ENCODE measurements at regions not wholly inside any gene's neighbourhood (a gene's known extent, or its start where the extent isn't known, plus 50 kb on each side); places are given as distances from the start of the nearest gene placed in this dataset.
"Not testable (repeated sequence)": the region's sequence is repeated elsewhere in the genome, so short reads cannot be mapped to it uniquely, and the experiment has no call there.

DNA sequence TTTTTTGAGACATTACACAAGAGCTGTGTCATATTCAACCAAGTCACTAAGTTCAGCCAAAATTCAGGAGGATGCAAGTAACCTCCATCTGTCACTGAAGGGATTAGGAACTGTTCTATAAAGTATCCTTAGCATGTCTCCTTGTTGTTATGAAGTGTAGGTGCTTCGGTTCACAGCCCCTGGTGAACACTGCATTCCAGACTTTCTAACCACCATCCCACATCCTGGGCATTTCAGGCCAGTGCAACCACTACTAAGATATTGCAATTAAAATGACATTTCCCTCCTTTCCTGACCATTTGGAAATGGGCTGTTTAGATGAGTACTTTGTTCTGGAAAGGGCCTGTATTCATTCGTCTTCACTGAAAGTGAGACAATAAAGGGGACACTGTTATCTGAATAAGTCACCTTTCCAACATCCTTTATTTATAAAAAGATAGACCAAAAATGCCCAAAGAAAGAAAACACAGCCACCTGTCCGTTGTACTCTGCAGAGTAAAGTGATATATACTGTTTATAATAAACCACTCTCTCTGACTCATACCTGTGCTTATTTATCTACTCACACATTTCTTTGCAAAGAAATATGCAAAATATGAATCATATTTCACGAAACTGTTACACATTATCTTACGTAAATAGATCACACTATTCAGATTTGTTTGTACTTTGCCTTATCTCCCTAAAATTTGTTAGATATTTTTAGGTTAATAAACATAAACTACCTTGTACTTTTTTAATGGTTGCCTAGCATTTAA lies 861.9 kb downstream of the CDH18 start:
- DNase-seq, result no peak
- H3K36me3 ChIP-seq, result no peaks in the 10 kb centered on the region
- no peak overlapping the region for H3K27ac ChIP-seq
- H3K27me3 ChIP-seq, result no peaks in the 10 kb centered on the region
- no peaks in the 10 kb centered on the region for H3K9me3 ChIP-seq
- TF ChIP-seq, protein P1, sequence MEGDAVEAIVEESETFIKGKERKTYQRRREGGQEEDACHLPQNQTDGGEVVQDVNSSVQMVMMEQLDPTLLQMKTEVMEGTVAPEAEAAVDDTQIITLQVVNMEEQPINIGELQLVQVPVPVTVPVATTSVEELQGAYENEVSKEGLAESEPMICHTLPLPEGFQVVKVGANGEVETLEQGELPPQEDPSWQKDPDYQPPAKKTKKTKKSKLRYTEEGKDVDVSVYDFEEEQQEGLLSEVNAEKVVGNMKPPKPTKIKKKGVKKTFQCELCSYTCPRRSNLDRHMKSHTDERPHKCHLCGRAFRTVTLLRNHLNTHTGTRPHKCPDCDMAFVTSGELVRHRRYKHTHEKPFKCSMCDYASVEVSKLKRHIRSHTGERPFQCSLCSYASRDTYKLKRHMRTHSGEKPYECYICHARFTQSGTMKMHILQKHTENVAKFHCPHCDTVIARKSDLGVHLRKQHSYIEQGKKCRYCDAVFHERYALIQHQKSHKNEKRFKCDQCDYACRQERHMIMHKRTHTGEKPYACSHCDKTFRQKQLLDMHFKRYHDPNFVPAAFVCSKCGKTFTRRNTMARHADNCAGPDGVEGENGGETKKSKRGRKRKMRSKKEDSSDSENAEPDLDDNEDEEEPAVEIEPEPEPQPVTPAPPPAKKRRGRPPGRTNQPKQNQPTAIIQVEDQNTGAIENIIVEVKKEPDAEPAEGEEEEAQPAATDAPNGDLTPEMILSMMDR (IDR thresholded peaks at IDR 0.05), result no peak
- TF ChIP-seq POLR2A (IDR thresholded peaks at IDR 0.05), result no peak
- H3K4me1 ChIP-seq, result no peaks in the 10 kb centered on the region
- H3K4me3 ChIP-seq, result no peak overlapping the region

DNA sequence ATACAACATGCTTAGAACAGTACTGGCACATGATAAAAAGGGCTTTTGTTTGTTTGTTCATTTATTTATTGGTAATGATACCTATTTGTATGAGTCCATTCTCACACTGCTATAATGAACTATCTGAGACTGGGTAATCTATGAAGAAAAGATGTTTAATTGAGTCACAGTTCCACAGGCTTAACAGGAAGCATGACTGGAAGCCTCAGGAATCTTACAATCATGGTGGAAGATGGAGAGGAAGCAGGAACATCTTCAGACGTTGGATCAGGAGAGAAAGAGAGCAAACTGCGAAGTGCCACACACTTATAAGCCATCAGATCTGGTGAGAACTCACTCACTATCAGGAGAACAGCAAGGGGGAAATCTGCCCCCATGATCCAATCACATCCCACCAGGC lies 847.7 kb downstream of the CDH18 start:
- DNase-seq, result no peak
- Histone ChIP-seq H3K36me3 (no peaks in the 10 kb centered on the region), H3K4me3 (no peak overlapping the region), H3K4me1 (no peaks in the 10 kb centered on the region), H3K9me3 (no peaks in the 10 kb centered on the region), H3K27ac (no peak overlapping the region), H3K27me3 (no peaks in the 10 kb centered on the region)
- TF ChIP-seq, protein P1 (IDR thresholded peaks at IDR 0.05), result no peak
- no peak for TF ChIP-seq POLR2A (IDR thresholded peaks at IDR 0.05)

DNA sequence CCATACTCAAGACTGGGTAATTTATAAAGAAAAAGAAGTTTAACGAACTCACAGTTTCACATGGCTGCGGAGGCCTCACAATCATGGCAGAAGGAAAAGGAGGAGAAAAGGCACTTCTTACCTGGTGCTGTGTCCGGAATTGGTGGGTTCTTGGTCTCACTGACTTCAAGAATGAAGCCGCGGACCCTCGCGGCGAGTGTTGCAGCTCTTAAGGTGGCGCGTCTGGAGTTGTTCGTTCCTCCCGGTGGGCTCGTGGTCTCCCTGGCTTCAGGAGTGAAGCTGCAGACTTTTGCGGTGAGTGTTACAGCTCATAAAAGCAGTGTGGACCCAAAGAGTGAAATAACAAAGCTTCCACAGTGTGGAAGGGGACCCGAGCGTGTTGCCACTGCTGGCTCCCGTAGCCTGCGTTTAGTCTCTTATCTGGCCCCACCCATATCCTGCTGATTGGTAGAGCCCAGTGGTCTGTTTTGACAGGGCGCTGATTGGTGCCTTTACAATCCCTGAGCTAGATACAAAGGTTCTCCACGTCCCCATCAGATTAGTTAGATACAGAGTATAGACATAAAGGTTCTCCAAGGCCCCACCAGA lies 846.0 kb downstream of the CDH18 start:
- H3K9me3 ChIP-seq, H3K4me3 ChIP-seq, H3K27me3 ChIP-seq, H3K27ac ChIP-seq, H3K36me3 ChIP-seq, H3K4me1 ChIP-seq, DNase-seq: not testable (repeated sequence)

DNA sequence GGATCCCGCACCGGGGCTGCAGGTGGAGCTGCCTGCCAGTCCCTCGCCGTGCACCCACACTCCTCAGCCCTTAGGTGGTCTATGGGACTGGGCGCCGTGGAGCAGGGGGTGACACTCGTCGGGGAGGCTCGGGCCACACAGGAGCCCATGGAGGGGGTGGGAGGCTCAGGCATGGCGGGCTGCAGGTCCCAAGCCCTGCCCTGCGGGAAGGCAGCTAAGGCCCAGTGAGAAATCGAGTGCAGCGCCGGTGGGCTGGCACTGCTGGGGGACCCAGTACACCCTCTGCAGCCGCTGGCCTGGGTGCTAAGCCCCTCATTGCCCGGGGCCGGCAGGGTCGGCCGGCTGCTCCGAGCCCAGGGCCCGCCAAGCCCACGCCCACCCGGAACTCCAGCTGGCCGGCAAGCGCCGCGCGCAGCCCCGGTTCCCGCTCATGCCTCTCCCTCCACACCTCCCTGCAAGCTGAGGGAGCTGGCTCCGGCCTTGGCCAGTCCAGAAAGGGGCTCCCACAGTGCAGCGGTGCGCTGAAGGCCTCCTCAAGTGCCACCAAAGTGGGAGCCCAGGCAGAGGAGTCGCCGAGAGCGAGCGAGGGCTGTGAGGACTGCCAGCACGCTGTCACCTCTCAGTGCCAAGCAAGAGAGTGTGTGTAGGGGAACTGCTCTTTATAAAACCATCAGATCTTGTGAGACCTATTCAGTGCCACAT lies 845.1 kb downstream of the CDH18 start:
- not testable (repeated sequence) for H3K36me3 ChIP-seq, H3K9me3 ChIP-seq, H3K4me1 ChIP-seq, DNase-seq, H3K27ac ChIP-seq, H3K27me3 ChIP-seq, H3K4me3 ChIP-seq

DNA sequence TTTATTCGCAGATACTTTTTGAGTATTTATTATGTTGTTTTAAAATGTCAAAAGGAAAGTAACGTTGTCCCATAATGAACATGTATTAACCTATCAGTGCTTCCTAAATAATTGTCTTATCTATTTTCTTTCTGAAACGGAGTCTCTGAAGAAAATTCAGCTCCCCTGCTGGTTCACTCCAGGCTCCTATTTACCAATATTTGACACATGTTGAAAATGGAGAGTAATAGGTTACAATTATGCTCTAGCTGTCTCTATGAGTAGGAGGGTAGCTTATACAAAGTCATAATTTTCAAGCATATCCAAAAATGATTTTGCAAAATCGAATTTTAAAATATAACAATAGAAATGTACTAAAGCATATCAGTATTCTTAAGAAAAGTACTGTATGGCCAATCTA lies 844.1 kb downstream of the CDH18 start:
- Histone ChIP-seq H3K36me3 (no peaks in the 10 kb centered on the region), H3K4me1 (no peaks in the 10 kb centered on the region), H3K9me3 (no peaks in the 10 kb centered on the region), H3K4me3 (no peak overlapping the region), H3K27ac (no peak overlapping the region), H3K27me3 (no peaks in the 10 kb centered on the region)
- DNase-seq, result no peak
- TF ChIP-seq POLR2A (IDR thresholded peaks at IDR 0.05), result no peak
- TF ChIP-seq, protein P1 (IDR thresholded peaks at IDR 0.05), result no peak

DNA sequence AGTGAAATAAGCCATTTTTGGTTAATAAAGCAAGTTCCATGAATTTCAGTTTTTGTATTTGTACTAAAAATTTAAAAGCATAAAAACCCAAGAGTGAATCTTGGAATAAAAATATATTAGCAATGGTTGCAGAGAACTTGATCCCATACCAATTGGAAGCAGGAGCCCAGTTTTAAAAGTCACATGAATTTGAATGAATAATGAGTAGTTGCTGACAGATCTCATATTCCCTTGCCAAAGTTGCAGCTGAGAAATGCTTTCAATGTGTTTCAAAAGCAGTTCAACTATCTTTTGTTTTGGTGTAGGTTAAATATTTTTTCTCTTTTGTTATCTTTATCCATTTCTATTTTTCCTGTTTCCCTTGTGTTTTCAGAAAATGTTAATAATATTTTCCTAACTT lies 818.6 kb downstream of the CDH18 start:
- Histone ChIP-seq H3K27ac (no peak overlapping the region), H3K36me3 (no peaks in the 10 kb centered on the region), H3K27me3 (no peaks in the 10 kb centered on the region), H3K4me3 (no peak overlapping the region), H3K9me3 (no peaks in the 10 kb centered on the region), H3K4me1 (no peaks in the 10 kb centered on the region)
- DNase-seq, result no peak
- TF ChIP-seq, protein P1 (IDR thresholded peaks at IDR 0.05), result no peak
- no peak for TF ChIP-seq POLR2A (IDR thresholded peaks at IDR 0.05)

Data from Peyer's patch (tissue), 4 donors.